ENCODE measurements at regions not wholly inside any gene's neighbourhood (a gene's known extent, or its start where the extent isn't known, plus 50 kb on each side); places are given as distances from the start of the nearest gene placed in this dataset.

GRCh38 chr12:11578461-11578993 lies 70.9 kb upstream of the ETV6 start (continued):
- TF ChIP-seq ZNF408 (CRISPR knock-in tag; IDR thresholded peaks at IDR 0.05; ENCODE audit: low read depth) (no peak), ZNF134 (CRISPR knock-in tag; conservative IDR thresholded peaks at IDR 0.05) (no peak), SRSF7 (optimal IDR thresholded peaks at IDR 0.05; ENCODE audit: low read depth, low read length) (no peak)

GRCh38 chr12:11580125-11580751 lies 69.2 kb upstream of the ETV6 start:
- no peaks in the 10 kb centered on the region for H3K4me1 ChIP-seq (replicated peaks in 1 of 2; ENCODE audit: control insufficient read depth in 2 of 2, insufficient read depth in 2 of 2, low read length in 2 of 2)
- ChIA-PET CTCF (ENCODE audit: low intra/inter-chr PET ratio) (interaction anchor here (1.4 to 2.3 kb wide), 2 partner anchors 424 to 453 kb away, joined by 3 to 36 read pairs; no protein-coding TSS in a partner anchor), POLR2A (no interaction called here)
- intact Hi-C loops (cut with micrococcal nuclease) = loop anchor here (10.0 kb wide), 1 partner anchor 1125 kb away; no protein-coding TSS in a partner anchor
- H3K36me3 ChIP-seq (ENCODE audit: control insufficient read depth, insufficient read depth, low read length) = no peaks in the 10 kb centered on the region
- H3K27ac ChIP-seq (ENCODE audit: extremely low read depth, low read depth, low read length) = no peak overlapping the region
- FAIRE-seq = no peak
- H3K4me2 ChIP-seq (ENCODE audit: insufficient read depth, low read length) = no peak overlapping the region
- no peaks in the 10 kb centered on the region for H3K79me2 ChIP-seq (ENCODE audit: control insufficient read depth, insufficient read depth, low read length)
- H3K9me3 ChIP-seq (replicated peaks; ENCODE audit: control insufficient read depth, insufficient read depth, low read depth, low read length) = no peaks in the 10 kb centered on the region
- H3K9me1 ChIP-seq (ENCODE audit: control insufficient read depth, insufficient read depth, low read length) = no peaks in the 10 kb centered on the region
- 3% methylated on average over 2 of the region's 2 CpGs for WGBS (ENCODE audit: insufficient coverage, low coverage, missing lambda C conversion rate)
- no peaks in the 10 kb centered on the region for H4K20me1 ChIP-seq (replicated peaks; ENCODE audit: control insufficient read depth, insufficient read depth, low read length)
- no peak overlapping the region for H3K4me3 ChIP-seq
- no peak for DNase-seq (ENCODE audit: extremely low read depth in 1 of 4, low spot score in 3 of 4)
- H2AFZ ChIP-seq (ENCODE audit: low read depth, low read length) = no peak overlapping the region
- in situ Hi-C loops (cut with MboI) = no loop called here
- no TSS peak for BruUV-seq (replicated peaks)
- H3K9ac ChIP-seq (ENCODE audit: insufficient read depth in 1 of 2, low read depth in 2 of 2, low read length in 2 of 2) = no peak overlapping the region
- no peak for TF ChIP-seq CREB1 (IDR thresholded peaks at IDR 0.05)
- TF ChIP-seq CREB1 (CRISPR knock-in tag; IDR thresholded peaks at IDR 0.05) = no peak
- TF ChIP-seq CCAR2 (IDR thresholded peaks at IDR 0.05; ENCODE audit: low read depth, low read length) = no peak
- TF ChIP-seq XRCC3 (IDR thresholded peaks at IDR 0.05) = no peak
- H3K27me3 ChIP-seq (ENCODE audit: control insufficient read depth in 2 of 2, insufficient read depth in 2 of 2, low read length in 2 of 2) = no peaks in the 10 kb centered on the region
- no peak for ATAC-seq

Measured in K562 (cell line).